GM19468 (cell line): ENCODE measurements at regions not wholly inside any gene's neighbourhood (a gene's known extent, or its start where the extent isn't known, plus 50 kb on each side); places are given as distances from the start of the nearest gene placed in this dataset.
"Not testable (repeated sequence)": the region's sequence is repeated elsewhere in the genome, so short reads cannot be mapped to it uniquely, and the experiment has no call there.

Experiments used
- ATAC-seq: cut with Tn5 transposase; IDR thresholded peaks from one replicate; pipeline ENCODE4 v1.9.1; 2021; ENCODE audit warnings: mild to moderate bottlenecking, moderate library complexity, moderate number of reproducible peaks; ENCODE audit not compliant: unreplicated experiment; ENCODE audit errors: extremely low read depth

GRCh38 chr14:105669646-105670045 lies 143.3 kb downstream of the TMEM121 start:
- ATAC-seq, result not testable (repeated sequence)

DNA sequence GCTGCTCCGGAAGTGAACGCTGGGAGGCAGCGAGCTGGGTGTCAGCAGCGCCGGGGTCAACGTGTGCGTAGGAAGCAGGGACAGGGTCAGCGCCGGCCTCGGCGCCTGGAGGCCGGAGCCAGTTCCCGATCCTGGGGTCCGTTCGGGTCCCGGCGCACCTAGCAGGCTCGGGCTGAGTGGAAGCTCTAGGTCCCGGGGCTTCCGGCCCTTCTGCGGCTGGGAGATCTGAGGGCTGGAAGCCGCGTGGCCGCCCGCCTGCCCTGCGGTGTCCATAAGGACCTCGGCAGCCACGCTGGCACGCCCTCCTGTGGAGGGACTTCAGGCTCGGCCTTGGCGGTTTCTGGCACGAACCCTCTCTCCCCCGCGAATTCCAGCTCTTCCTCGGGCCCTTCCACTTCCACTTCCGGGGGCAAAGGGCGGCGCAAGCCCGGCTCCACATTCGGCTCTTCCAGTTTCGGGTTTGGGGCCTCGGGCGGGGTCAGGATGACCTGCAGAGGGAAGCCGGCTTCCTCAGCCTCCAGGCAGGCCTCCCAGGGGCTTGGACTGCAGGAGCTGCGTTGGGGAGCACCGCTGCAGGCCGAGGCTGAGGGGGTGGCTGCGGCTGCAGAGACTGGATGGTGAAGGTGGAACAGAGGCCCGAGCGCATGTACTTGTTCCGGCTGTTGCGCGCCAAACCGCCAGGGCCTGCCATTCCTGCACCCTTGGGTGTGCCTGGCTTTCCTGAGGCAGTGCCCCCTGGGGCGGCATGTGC lies 146.2 kb downstream of the TMEM121 start:
- not testable (repeated sequence) for ATAC-seq

GRCh38 chr14:105675433-105675832 lies 149.1 kb downstream of the TMEM121 start:
- not testable (repeated sequence) for ATAC-seq

DNA sequence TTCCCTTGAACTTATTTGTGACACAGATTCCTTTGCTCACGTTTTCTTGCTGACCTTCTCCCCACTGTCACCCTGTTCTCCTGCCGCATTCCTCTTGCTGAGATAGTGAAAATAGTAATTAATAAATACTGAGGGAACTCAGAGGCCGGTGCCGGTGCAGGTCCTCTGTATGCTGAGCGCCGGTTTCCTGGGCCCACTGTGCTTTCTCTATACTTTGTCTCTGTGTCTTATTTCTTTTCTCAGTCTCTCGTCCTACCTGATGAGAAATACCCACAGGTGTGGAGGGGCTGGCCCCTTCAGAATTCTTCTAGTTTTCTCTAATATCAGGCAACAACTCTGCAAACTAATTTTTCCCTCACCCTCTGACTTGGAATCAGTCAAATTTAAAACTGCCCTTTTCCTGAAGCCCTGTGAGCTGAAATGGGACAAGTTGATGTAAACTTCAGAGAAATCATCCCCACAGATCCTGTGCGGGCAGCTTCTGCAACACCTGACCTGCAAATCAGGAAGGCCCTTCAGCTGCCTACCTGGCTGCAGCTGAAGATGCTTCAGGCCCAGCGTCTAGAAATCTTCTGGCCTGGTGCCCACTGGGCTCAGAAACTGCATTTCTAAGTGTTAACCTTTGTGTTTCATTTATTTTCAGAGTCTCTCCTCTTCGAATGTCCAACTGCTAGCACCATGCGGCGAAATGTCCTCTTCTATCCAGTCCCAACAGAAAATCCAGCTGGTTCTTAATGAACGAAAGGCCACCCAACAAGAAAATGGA lies 149.7 kb downstream of the TMEM121 start:
- ATAC-seq, result not testable (repeated sequence)

GRCh38 chr14:105678057-105678456 lies 151.7 kb downstream of the TMEM121 start:
- not testable (repeated sequence) for ATAC-seq

DNA sequence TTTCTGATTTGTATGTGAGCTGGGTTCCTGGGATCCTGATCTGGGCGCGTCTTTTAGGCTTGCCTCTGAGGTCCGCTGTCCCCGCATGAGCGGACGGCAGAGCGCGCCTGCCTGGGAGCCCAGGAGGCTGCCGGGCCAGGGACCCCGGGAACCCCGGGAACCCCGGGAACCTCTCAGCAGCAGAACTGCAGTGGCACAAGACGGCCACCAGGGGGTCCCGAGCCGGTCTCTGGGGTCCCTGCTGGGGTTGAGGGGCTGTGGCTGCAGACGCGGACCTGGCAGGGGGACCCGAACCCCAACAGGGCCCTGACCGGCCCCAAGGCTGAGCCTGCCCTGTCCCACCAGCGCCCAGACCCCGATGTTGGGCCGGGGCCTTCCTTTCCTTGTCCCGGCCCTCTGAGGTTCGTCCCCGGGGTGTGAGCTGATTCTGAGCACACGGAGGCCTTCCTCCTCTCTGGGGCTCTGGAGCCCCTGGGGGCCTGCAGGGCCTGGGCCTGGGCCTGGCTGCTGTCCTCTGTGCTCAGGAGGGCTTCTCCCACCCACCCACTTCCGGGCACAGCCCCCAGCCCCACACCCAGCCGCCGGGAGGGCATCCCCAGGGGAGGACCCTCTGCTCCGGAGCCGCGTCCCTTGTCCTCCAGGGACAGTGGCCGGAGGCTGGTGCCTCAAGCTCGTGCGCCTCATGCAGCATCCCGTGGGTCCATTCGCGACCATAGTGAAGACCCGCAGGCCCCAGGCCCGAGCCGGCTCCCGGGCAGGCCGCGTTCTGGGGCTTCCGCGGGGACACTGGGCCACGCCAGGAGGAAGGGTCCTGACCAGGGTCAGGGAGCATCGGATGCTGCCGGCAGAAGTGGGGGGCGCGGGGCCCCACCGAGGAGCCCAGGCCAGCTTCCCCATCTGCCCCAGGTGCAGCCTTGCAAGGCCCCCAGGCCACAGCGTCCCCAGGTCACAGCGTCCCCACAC lies 152.9 kb downstream of the TMEM121 start:
- ATAC-seq, result not testable (repeated sequence)

- peak; percentile 15 for ATAC-seq
Measured at GRCh38 chr14:105679959-105680735, 153.8 kb downstream of the TMEM121 start.

DNA sequence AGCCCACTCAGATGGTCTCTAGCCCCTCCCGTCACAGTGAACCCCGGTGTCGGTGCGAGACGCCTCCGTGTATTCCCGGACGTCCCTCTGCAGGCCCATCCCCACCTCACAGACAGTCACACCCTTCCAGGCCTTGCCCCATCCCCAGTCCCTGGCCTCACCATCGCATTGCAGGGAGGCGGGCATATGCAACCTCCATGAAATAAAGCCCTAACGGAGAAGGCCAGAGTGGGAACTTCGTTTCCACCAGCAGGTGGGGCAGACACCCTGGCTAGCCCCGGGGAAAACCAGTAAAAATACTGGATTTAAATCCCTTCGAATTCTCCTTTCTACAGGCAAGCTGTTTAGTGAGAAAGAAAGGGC lies 154.3 kb downstream of the TMEM121 start:
- ATAC-seq, result peak; percentile 11

DNA sequence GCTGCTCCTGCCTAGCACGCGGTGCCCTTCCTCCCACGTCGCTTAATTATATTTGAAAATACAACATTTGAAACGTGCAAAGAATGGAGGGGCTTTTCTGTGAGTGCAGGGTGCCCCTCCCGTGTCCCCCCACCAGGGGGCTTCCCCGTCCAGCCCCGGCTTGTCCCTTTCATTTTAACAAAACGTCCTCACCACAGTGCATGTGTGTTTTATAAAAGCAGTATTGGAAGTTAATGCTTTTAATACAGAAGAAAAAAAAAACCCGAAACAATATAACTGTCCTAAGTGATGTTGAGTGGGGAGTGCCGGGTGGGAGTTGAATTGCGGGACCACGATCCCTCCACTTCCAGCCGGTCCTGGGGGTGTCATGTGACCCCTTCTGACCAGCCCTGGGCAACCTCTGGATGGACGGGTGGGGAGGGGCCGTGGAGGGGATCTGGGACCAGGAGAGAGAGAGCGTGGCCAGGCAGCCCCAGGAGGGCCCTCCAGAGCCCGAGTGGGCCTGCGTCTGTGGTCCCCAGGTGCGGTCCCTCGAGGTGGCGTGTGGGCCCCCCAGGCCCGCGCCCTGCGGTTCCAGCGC lies 155.3 kb downstream of the TMEM121 start:
- ATAC-seq, result not testable (repeated sequence)

DNA sequence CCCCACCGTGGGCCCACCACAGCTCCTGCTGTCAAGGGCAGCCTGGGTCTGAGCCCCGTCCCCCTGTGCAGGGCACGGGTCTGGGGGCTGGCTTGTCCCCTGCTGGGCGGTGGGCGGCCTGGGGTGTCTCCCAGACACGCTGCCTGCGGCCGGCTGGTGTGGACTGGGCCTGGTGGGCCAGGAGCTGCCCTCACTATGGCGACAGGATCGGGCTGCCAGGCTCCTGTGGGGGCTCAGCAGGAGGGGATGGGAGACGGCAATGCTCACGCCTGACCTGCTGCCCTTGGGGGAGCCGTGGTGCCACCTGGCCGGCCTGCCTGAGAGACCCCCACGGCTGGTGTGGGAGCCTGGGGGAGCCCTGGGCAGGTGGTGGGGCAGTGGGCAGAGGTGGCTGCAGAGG lies 156.1 kb downstream of the TMEM121 start:
- not testable (repeated sequence) for ATAC-seq

DNA sequence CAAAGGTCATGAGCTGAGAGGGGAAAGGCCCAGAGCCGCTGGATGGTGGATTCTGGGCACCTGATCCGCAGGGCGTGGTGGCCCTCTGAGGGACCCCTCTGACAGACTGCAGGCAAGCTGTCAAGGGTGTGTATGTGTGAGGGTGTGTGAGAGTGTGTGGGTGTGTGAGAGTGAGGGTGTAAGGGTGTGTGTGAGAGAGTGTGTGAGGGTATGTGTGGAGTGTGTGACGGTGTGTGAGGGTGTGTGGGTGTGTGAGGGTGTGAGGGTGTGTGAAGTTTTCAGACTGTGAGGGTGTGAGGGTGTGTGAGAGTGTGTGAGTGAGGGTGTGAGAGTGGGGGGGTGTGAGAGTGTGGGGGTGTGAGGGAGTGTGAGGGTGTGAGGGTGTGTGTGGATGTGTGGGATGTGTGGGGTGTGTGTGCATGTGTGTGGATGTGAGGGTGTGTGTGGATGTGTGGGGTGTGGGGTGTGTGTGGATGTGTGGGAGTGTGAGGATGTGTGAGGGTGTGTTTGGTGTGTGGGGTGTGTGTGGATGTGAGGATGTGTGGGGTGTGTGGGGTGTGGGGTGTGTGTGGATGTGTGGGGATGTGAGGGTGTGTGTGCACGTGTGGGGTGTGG lies 156.7 kb downstream of the TMEM121 start:
- no peak for ATAC-seq

- not testable (repeated sequence) for ATAC-seq
Measured at GRCh38 chr14:105684056-105684455, 157.7 kb downstream of the TMEM121 start.

DNA sequence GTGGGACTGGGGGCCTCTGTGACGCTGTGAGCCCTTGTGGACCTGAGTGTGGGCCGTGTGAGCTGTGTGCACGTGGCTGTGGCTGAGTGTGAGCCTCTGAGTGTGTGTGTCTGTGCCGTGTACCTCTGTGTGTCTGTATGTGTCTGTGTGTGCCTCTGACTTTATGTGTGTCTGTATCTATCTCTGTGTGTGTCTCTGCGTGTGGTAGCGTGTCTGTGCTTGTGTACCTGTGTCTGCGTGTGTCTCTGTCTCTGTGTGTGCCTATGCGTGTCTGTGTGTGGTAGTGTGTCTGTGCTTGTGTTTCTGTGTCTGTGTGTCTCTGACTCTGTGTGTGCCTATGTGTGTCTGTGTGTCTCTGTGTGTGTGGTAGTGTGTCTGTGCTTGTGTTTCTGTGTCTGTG lies 158.2 kb downstream of the TMEM121 start:
- not testable (repeated sequence) for ATAC-seq

- ATAC-seq, result no peak
Measured at GRCh38 chr14:105685003-105685402, 158.6 kb downstream of the TMEM121 start.

DNA sequence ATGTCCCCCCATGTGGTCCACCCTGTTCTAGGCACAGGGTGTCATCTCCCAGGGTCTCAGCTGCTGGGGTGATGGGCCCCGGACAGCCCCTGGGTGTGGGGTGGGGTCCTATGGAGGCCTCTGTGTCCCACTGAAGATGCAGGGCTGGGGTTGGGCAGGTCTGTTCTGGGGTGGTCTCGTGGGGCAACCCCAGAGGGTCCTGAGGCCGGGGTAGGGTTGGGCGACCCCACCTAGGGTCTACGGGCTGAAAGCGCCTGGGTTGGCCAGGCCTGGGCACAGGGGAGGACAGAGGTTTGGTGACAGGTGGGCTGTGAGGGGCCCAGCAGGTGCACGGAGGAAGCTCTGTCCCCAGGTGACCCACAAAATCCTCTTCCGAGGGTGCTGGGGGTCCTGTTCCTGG lies 159.2 kb downstream of the TMEM121 start:
- ATAC-seq, result not testable (repeated sequence)

DNA sequence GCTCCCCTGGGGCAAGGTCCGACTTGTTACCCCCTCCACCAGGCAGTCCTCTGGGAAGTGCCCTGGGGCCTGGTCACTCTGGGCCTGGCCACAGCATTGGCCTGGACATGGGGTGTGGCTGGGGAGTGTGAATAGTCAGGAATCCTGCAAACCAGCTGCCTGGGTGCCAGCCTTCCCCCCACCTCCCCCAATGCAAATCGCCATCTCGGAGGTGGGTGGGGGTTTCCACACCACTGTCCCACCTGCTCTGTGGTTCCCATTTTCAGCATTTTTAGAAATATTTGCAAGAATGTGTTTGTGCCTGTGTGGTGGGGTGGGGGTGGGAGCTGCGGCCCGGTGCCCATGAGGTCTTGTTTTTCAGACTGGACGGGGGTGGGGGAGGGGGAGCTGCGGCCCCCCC lies 159.7 kb downstream of the TMEM121 start:
- ATAC-seq, result not testable (repeated sequence)

DNA sequence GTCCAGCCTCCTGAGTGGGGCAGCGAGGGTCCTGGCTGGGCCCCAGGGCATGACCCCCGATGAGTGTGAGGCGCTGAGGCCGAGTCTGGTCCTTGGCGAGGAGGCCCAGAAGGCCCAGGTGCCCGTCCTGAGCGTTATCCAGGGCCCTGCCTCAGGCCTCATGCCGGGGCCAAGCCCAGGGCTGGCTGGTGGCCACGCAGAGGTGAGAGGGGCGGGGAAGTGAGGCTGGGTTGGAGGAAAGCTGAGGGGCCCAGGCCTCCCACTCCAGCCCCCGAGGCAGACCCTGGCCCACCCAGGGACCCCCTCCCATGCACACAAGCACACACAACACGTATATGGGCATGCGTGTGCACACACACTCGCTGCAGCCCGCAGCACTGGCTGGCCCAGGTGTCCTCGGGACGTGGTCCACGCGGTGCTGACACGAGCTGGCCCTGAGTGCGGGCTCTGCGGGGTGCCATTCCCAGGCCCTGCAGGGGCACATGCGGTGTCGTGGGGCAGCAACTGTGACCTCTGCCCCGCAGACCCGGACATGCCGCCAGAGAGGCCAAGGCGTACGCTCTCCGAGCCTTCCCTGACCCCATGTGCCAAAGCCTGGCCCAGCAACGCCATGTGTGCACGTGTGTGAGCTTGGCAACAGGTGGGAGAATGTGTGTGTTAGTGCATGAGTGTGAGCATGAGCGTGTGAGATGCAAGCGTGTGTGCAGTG lies 160.2 kb downstream of the TMEM121 start:
- ATAC-seq, result not testable (repeated sequence)
